K562 (cell line): ENCODE measurements at regions not wholly inside any gene's neighbourhood (a gene's known extent, or its start where the extent isn't known, plus 50 kb on each side); places are given as distances from the start of the nearest gene placed in this dataset.

Experiments
- ATAC-seq: fragments of 200-7000 bp; cut with Tn5 transposase; 3 replicates; pipeline ENCODE4 v1.9.1; 2020; ENCODE audit warnings: moderate library complexity
- BruUV-seq: library from RNA; stranded (reverse); fragments of 400-500 nt; replicated peaks from 2 replicates; lab custom pipeline; 2021; lab: Mats Ljungman, UMichigan
- CTCF ChIA-PET: fragments of 300-600 bp; formaldehyde crosslinking; extraction: SDS; loops from one replicate; lab custom pipeline; 2021; ENCODE audit warnings: low intra/inter-chr PET ratio; lab: Yijun Ruan, JAX
- POLR2A ChIA-PET: fragments of 300-600, 350-650 bp; sonication (Branson Sonifier 250); formaldehyde crosslinking; extraction: SDS; loops from one replicate; lab custom pipeline; 2021; ENCODE audit warnings: antibody characterized with exemption, inconsistent platforms; lab: Yijun Ruan, JAX
- DNase-seq, 4 experiments: peaks; one replicate each; pipeline versions ENCODE4 v3.0.0 to v3.0.0-alpha.2; 2011 to 2018; ENCODE audit warnings: low spot score in 3 of 4, mixed read lengths in 3 of 4; ENCODE audit errors: extremely low read depth in 1 of 4
- FAIRE-seq: peaks from 2 replicates; lab custom pipeline; 2011; peaks lifted over from hg19 to GRCh38; lab: Jason Lieb, UNC
- H2AFZ ChIP-seq: 2 replicates; pipeline ENCODE4 v1.6.0; 2011; ENCODE audit warnings: low read depth, low read length, control low read depth, inconsistent platforms
- H3K27ac ChIP-seq: fragments of 200-600 bp; 3 replicates; pipeline ENCODE4 v1.8.0; 2011; ENCODE audit warnings: low read depth, mild to moderate bottlenecking, control low read depth, inconsistent platforms, low read length, moderate library complexity, mixed read lengths; ENCODE audit errors: extremely low read depth
- H3K27me3 ChIP-seq, 2 experiments: fragments of 300-600 bp in 1 of 2; 2 replicates in 1 of 2; 3 replicates in 1 of 2; pipeline versions ENCODE4 v1.6.0 to v1.8.0; 2011; ENCODE audit warnings: inconsistent platforms in 2 of 2, low read length in 2 of 2, mild to moderate bottlenecking in 1 of 2, mixed read lengths in 1 of 2, moderate library complexity in 1 of 2; ENCODE audit not compliant: control insufficient read depth in 2 of 2, insufficient read depth in 2 of 2
- H3K36me3 ChIP-seq: fragments of 300-600 bp; 3 replicates; pipeline ENCODE4 v1.8.0; 2011; ENCODE audit warnings: mild to moderate bottlenecking, low read length, inconsistent platforms; ENCODE audit not compliant: control insufficient read depth, insufficient read depth
- H3K4me1 ChIP-seq, 2 experiments: fragments of 200-600 bp in 1 of 2; replicated peaks in 1 of 2; 2 replicates in 1 of 2; 3 replicates in 1 of 2; pipeline versions ENCODE4 v1.5.1 to v1.8.0; 2011; ENCODE audit warnings: inconsistent platforms in 2 of 2, low read length in 2 of 2, mild to moderate bottlenecking in 1 of 2, mixed read lengths in 1 of 2, moderate library complexity in 1 of 2; ENCODE audit not compliant: control insufficient read depth in 2 of 2, insufficient read depth in 2 of 2
- H3K4me2 ChIP-seq: 2 replicates; pipeline ENCODE4 v1.6.1; 2011; ENCODE audit warnings: low read length, control low read depth, inconsistent platforms, mixed read lengths; ENCODE audit not compliant: insufficient read depth
- H3K4me3 ChIP-seq: fragments of 200-600 bp; sonication (generic), shearing (Covaris generic); 2 replicates; pipeline ENCODE4 v1.5.1; 2016; ENCODE audit warnings: control low read depth, inconsistent platforms
- H3K79me2 ChIP-seq: fragments of 200-600 bp; 3 replicates; pipeline ENCODE4 v1.8.0; 2011; ENCODE audit warnings: low read length, inconsistent platforms; ENCODE audit not compliant: control insufficient read depth, insufficient read depth
- H3K9ac ChIP-seq, 2 experiments: 2 replicates each; pipeline versions ENCODE4 v1.6.0 to v1.6.1; 2011; ENCODE audit warnings: low read depth in 2 of 2, low read length in 2 of 2, control low read depth in 1 of 2, inconsistent platforms in 1 of 2, mild to moderate bottlenecking in 1 of 2, mixed read lengths in 1 of 2; ENCODE audit not compliant: insufficient read depth in 1 of 2
- H3K9me1 ChIP-seq: one replicate; pipeline ENCODE4 v1.6.0; 2011; ENCODE audit warnings: inconsistent platforms, mild to moderate bottlenecking, low read length, moderate library complexity; ENCODE audit not compliant: control insufficient read depth, insufficient read depth
- H3K9me3 ChIP-seq: replicated peaks from 2 replicates; pipeline ENCODE4 v1.5.1; 2011; ENCODE audit warnings: low read depth, low read length, inconsistent platforms; ENCODE audit not compliant: control insufficient read depth, insufficient read depth
- H4K20me1 ChIP-seq: replicated peaks from 2 replicates; pipeline ENCODE4 v1.6.1; 2011; ENCODE audit warnings: low read length, inconsistent platforms, mixed read lengths; ENCODE audit not compliant: control insufficient read depth, insufficient read depth
- ATF4 ChIP-seq: fragments of 450-650 bp; formaldehyde crosslinking; IDR thresholded peaks from 2 replicates; pipeline ENCODE4 v1.4.0; 2022; ENCODE audit warnings: mild to moderate bottlenecking, moderate library complexity
- BRD4 ChIP-seq: fragments of 200-600 bp; sonication (generic); IDR thresholded peaks from 2 replicates; pipeline ENCODE4 v1.6.1; 2017; ENCODE audit warnings: inconsistent platforms
- CBX2 ChIP-seq: fragments of 200-600 bp; sonication (generic); IDR thresholded peaks from one replicate; pipeline ENCODE4 v1.6.1; 2012; ENCODE audit warnings: mild to moderate bottlenecking, low read length, inconsistent platforms; ENCODE audit not compliant: insufficient read depth, poor library complexity, severe bottlenecking
- HDAC6 ChIP-seq: IDR thresholded peaks from 2 replicates; pipeline ENCODE4 v1.6.1; 2012; ENCODE audit warnings: low read depth, mild to moderate bottlenecking, control low read depth, inconsistent platforms, low read length, moderate library complexity
- L3MBTL2 ChIP-seq: fragments of 450-650 bp; IDR thresholded peaks from 2 replicates; pipeline ENCODE4 v1.6.1; 2016; ENCODE audit warnings: mild to moderate bottlenecking, moderate library complexity
- MTA1 ChIP-seq: fragments of 450-650 bp; IDR thresholded peaks from 2 replicates; pipeline ENCODE4 v1.6.1; 2017; ENCODE audit warnings: borderline replicate concordance
- WGBS: fragments of 100-300 bp; shearing (Covaris generic); methylation state at CpG from one replicate; pipeline ENCODE4 v1.1.6; 2016; ENCODE audit warnings: low coverage, mixed read lengths; ENCODE audit not compliant: insufficient coverage; ENCODE audit errors: missing lambda C conversion rate; 5-methylcytosine and 5-hydroxymethylcytosine counted together
- in situ Hi-C: fragments of 300-500 bp; cut with MboI; formaldehyde crosslinking; loops from 4 replicates; pipeline ENCODE4 v1.15.0; 2018; ENCODE audit warnings: inconsistent platforms, mixed read lengths
- intact Hi-C: fragments of 100-400 bp; cut with micrococcal nuclease; formaldehyde crosslinking; loops from 2 replicates; pipeline ENCODE4 v1.14.2; 2022

GRCh38 chr1:186536273-186536890, 75.5 kb upstream of the PDC start:
- ATAC-seq (no peak), FAIRE-seq (no peak), DNase-seq (no peak)
- in situ Hi-C loops = no loop called here
- Histone ChIP-seq H3K4me2 (no peak overlapping the region), H3K4me3 (no peak overlapping the region), H4K20me1 (no peaks in the 10 kb centered on the region), H3K9me1 (no peaks in the 10 kb centered on the region), H3K4me1 (no peaks in the 10 kb centered on the region), H3K36me3 (no peaks in the 10 kb centered on the region), H2AFZ (no peak overlapping the region), H3K9me3 (peaks cover 6% of the 10 kb centered on the region; the same call in 1 of the 2 replicates), H3K27me3 (no peaks in the 10 kb centered on the region), H3K79me2 (no peaks in the 10 kb centered on the region), H3K9ac (no peak overlapping the region), H3K27ac (no peak overlapping the region)
- BruUV-seq = no TSS peak
- CTCF ChIA-PET = no interaction called here
- POLR2A ChIA-PET = no interaction called here
- 0% methylated on average over 3 of the region's 3 CpGs for WGBS
- intact Hi-C loops = no loop called here
- TF ChIP-seq MTA1 (no peak), CBX2 (no peak), BRD4 (no peak), HDAC6 (no peak), L3MBTL2 (no peak), ATF4 (CRISPR knock-in tag) (no peak)
